ENCODE measurements at regions not wholly inside any gene's neighbourhood (a gene's known extent, or its start where the extent isn't known, plus 50 kb on each side); places are given as distances from the start of the nearest gene placed in this dataset.
A peak's percentile ranks its signal among the peaks of the same experiment; 100 is the strongest.

DNA sequence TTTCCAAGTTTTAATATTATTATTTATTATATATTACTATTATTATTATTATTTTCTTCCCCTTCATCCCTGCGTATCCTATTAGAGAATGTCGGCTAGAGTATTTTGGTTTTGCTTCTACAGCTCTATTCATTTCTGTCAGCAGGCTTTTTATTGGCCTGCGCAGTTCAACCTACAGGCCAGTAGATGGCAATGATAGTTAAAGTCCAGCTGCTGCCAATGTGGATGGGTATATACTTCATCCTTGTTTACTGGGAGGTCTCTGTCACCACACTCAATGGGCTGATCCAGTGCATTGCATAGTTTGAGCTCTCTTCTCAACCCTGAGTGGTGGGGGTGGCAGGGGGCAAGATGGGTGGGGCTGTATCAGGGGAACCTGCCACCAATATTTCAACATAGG is 799.8 kb downstream of the NSUN3 start:
- Histone ChIP-seq H3K4me1 (replicated peaks in 1 of 4; ENCODE audit: control insufficient read depth in 3 of 4, insufficient read depth in 4 of 4, low read length in 3 of 4) (no peaks in the 10 kb centered on the region), H3K4ac (replicated peaks; ENCODE audit: insufficient read length, low read depth, low read length) (no peak overlapping the region), H3K36me3 (ENCODE audit: control insufficient read depth in 2 of 4, insufficient read depth in 4 of 4, low read length in 3 of 4) (peaks cover 0 to 4% (median 0%) of the 10 kb centered on the region in 4 experiments; a peak in 2 of 8 replicates), H3K23me2 (ENCODE audit: low read depth, low read length) (no peaks in the 10 kb centered on the region), H3K4me3 (ENCODE audit: extremely low read depth in 1 of 4, insufficient read depth in 2 of 4, low read depth in 3 of 4, low read length in 4 of 4) (no peak overlapping the region), H3K9ac (replicated peaks in 1 of 4; ENCODE audit: extremely low read depth in 1 of 4, low read depth in 3 of 4, low read length in 3 of 4) (no peak overlapping the region), H2BK12ac (ENCODE audit: low read depth, low read length) (no peak overlapping the region), H2BK20ac (ENCODE audit: low read length) (no peak overlapping the region), H3K18ac (ENCODE audit: extremely low read depth, low read length) (no peak overlapping the region), H3K4me2 (ENCODE audit: insufficient read depth in 1 of 2, low read depth in 2 of 2, low read length in 2 of 2) (no peak overlapping the region), H3K14ac (ENCODE audit: insufficient read length) (no peak overlapping the region), H2AFZ (ENCODE audit: low read length) (no peak overlapping the region), H4K5ac (ENCODE audit: insufficient read length, low read depth, low read length) (no peak overlapping the region), H3K27me3 (replicated peaks in 1 of 4; ENCODE audit: control insufficient read depth in 3 of 4, extremely low read depth in 1 of 4, insufficient read depth in 3 of 4, low read length in 3 of 4) (no peaks in the 10 kb centered on the region), H3K79me1 (ENCODE audit: low read depth, low read length) (no peaks in the 10 kb centered on the region), H2BK5ac (ENCODE audit: low read depth, low read length) (no peak overlapping the region), H3K27ac (ENCODE audit: low read depth, low read length) (no peak overlapping the region), H3K23ac (ENCODE audit: insufficient read length) (no peak overlapping the region), H3K9me3 (ENCODE audit: insufficient read depth in 2 of 2, low read depth in 1 of 2, low read length in 1 of 2) (peaks cover 12 to 19% of the 10 kb centered on the region in 2 experiments; a peak in 3 of 4 replicates), H2BK120ac (replicated peaks; ENCODE audit: low read depth, low read length) (no peak overlapping the region), H2BK15ac (ENCODE audit: low read length) (no peak overlapping the region), H3K79me2 (ENCODE audit: control insufficient read depth in 1 of 2, insufficient read depth in 2 of 2, low read length in 2 of 2) (no peaks in the 10 kb centered on the region), H4K91ac (replicated peaks; ENCODE audit: insufficient read length, low read length) (no peak overlapping the region), H3K56ac (replicated peaks; ENCODE audit: insufficient read length, low read depth, low read length) (no peak overlapping the region), H4K8ac (ENCODE audit: extremely low read depth, insufficient read depth, low read length) (no peak overlapping the region), H4K20me1 (replicated peaks in 1 of 2; ENCODE audit: control insufficient read depth in 1 of 2, insufficient read depth in 2 of 2, low read length in 2 of 2) (no peaks in the 10 kb centered on the region), H2AK5ac (ENCODE audit: low read depth, low read length) (no peak overlapping the region)
- CTCF ChIA-PET (ENCODE audit: partially characterized antibody), result interaction anchor here (0.7 to 1.5 kb wide), 11 partner anchors 12 to 594 kb away, joined by 3 to 5 read pairs (median 3); no protein-coding TSS in a partner anchor
- DNase-seq (ENCODE audit: low read depth in 1 of 2, low spot score in 2 of 2) (no peak), FAIRE-seq (no peak)
- WGBS, 2 experiments (ENCODE audit: extremely low coverage in 1 of 2, insufficient coverage in 1 of 2, insufficient read length in 1 of 2, insufficient replicate concordance in 2 of 2, low coverage in 1 of 2, low lambda C conversion rate in 2 of 2, missing lambda C conversion rate in 1 of 2), result 47% methylated on average over 3 of the region's 3 CpGs; no CpG with 5 or more reads in 1 of the 2 experiments
- peak; percentile 89 for TF ChIP-seq RAD21 (IDR thresholded peaks at IDR 0.05 in 1 of 2, conservative IDR thresholded peaks at IDR 0.05 in 1 of 2; ENCODE audit: low read depth in 2 of 2, low read length in 2 of 2)
- TF ChIP-seq, protein P1, sequence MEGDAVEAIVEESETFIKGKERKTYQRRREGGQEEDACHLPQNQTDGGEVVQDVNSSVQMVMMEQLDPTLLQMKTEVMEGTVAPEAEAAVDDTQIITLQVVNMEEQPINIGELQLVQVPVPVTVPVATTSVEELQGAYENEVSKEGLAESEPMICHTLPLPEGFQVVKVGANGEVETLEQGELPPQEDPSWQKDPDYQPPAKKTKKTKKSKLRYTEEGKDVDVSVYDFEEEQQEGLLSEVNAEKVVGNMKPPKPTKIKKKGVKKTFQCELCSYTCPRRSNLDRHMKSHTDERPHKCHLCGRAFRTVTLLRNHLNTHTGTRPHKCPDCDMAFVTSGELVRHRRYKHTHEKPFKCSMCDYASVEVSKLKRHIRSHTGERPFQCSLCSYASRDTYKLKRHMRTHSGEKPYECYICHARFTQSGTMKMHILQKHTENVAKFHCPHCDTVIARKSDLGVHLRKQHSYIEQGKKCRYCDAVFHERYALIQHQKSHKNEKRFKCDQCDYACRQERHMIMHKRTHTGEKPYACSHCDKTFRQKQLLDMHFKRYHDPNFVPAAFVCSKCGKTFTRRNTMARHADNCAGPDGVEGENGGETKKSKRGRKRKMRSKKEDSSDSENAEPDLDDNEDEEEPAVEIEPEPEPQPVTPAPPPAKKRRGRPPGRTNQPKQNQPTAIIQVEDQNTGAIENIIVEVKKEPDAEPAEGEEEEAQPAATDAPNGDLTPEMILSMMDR (IDR thresholded peaks at IDR 0.05; ENCODE audit: control extremely low read depth in 1 of 3, insufficient read depth in 1 of 3, low read depth in 1 of 3, low read length in 3 of 3), result peak in 2 of 3 experiments; percentile 60 to 67; a peak in 3 of 4 replicates
- no peak for TF ChIP-seq SP2 (IDR thresholded peaks at IDR 0.05; ENCODE audit: low read length)
- POLR2A ChIA-PET (ENCODE audit: partially characterized antibody), result no interaction called here

All from H1 (cell line).